SK-N-SH treated with all-trans-retinoic acid at 6 μM for 48 hours (cell line): ENCODE measurements at regions not wholly inside any gene's neighbourhood (a gene's known extent, or its start where the extent isn't known, plus 50 kb on each side); places are given as distances from the start of the nearest gene placed in this dataset.

Experiments used
- ATAC-seq: fragments of 200-7000 bp; cut with Tn5 transposase; 3 replicates; pipeline ENCODE4 v1.9.1; 2020; ENCODE audit warnings: mild to moderate bottlenecking, moderate library complexity
- ARNTL ChIP-seq: fragments of 450-650 bp; formaldehyde crosslinking; IDR thresholded peaks from 2 replicates; pipeline ENCODE4 v1.5.0; 2020; ENCODE audit warnings: low read depth, mild to moderate bottlenecking, moderate library complexity, borderline replicate concordance
- GLIS3 ChIP-seq: fragments of 250-450 bp; sonication (Bioruptor Pico); IDR thresholded peaks from 2 replicates; pipeline ENCODE4 v1.5.0; 2020; ENCODE audit warnings: mild to moderate bottlenecking, moderate library complexity
- ISL1 ChIP-seq: fragments of 250-450 bp; sonication (Bioruptor Pico); IDR thresholded peaks from 2 replicates; pipeline ENCODE4 v2.1.2; 2022; ENCODE audit warnings: mild to moderate bottlenecking, moderate library complexity
- OSR1 ChIP-seq: fragments of 250-450 bp; sonication (Bioruptor Pico); IDR thresholded peaks from 2 replicates; pipeline ENCODE4 v1.8.0; 2022; ENCODE audit warnings: moderate library complexity, mild to moderate bottlenecking, inconsistent platforms
- PATZ1 ChIP-seq: fragments of 250-450 bp; sonication (Bioruptor Pico); IDR thresholded peaks from 2 replicates; pipeline ENCODE4 v1.8.0; 2020; ENCODE audit warnings: mild to moderate bottlenecking, moderate library complexity, borderline replicate concordance
- PPARA ChIP-seq: fragments of 250-450 bp; sonication (Bioruptor Pico); IDR thresholded peaks from 2 replicates; pipeline ENCODE4 v1.5.0; 2020; ENCODE audit warnings: mild to moderate bottlenecking, borderline replicate concordance
- RARB ChIP-seq: fragments of 250-450 bp; sonication (Bioruptor Pico); IDR thresholded peaks from 2 replicates; pipeline ENCODE4 v1.8.0; 2021; ENCODE audit warnings: mild to moderate bottlenecking, moderate library complexity
- SNAI2 ChIP-seq: fragments of 250-450 bp; sonication (Bioruptor Pico); IDR thresholded peaks from 2 replicates; pipeline ENCODE4 v1.5.0; 2020; ENCODE audit warnings: mild to moderate bottlenecking, moderate library complexity
- TOX ChIP-seq: fragments of 250-450 bp; sonication (Bioruptor Pico); IDR thresholded peaks from 2 replicates; pipeline ENCODE4 v1.8.0; 2021; ENCODE audit warnings: mild to moderate bottlenecking, moderate library complexity, borderline replicate concordance
- ZFP3 ChIP-seq: fragments of 250-450 bp; sonication (Bioruptor Pico); IDR thresholded peaks from 2 replicates; pipeline ENCODE4 v1.5.0; 2020; ENCODE audit warnings: mild to moderate bottlenecking, moderate library complexity
- ZFP30 ChIP-seq: fragments of 450-650 bp; formaldehyde crosslinking; IDR thresholded peaks from 2 replicates; pipeline ENCODE4 v1.5.0; 2022; ENCODE audit warnings: mild to moderate bottlenecking, moderate library complexity
- ZNF565 ChIP-seq: fragments of 450-650 bp; formaldehyde crosslinking; conservative IDR thresholded peaks from 2 replicates; pipeline ENCODE4 v1.5.0; 2020; ENCODE audit warnings: low read depth, mild to moderate bottlenecking, moderate library complexity
- ZNF70 ChIP-seq: fragments of 450-650 bp; formaldehyde crosslinking; IDR thresholded peaks from 2 replicates; pipeline ENCODE4 v1.5.0; 2020; ENCODE audit warnings: mild to moderate bottlenecking, moderate library complexity
- TF ChIP-seq, protein P1 (sequence below): fragments of 250-450 bp; sonication (Bioruptor Pico); IDR thresholded peaks from 2 replicates; pipeline ENCODE4 v1.8.0; 2021; ENCODE audit warnings: low read depth, mild to moderate bottlenecking, moderate library complexity, borderline replicate concordance
- TF ChIP-seq, protein P2 (sequence below): fragments of 250-450 bp; sonication (Bioruptor Pico); IDR thresholded peaks from 2 replicates; pipeline ENCODE4 v1.5.1; 2020; ENCODE audit warnings: low read depth, mild to moderate bottlenecking, moderate library complexity
- TF ChIP-seq, protein P3 (sequence below): fragments of 250-450 bp; sonication (Bioruptor Pico); IDR thresholded peaks from 2 replicates; pipeline ENCODE4 v1.5.1; 2021; ENCODE audit warnings: mild to moderate bottlenecking, moderate library complexity
- TF ChIP-seq, protein P4 (sequence below): fragments of 250-450 bp; sonication (Bioruptor Pico); IDR thresholded peaks from 2 replicates; pipeline ENCODE4 v1.5.0; 2020; ENCODE audit warnings: mild to moderate bottlenecking, moderate library complexity

- no peak for ATAC-seq
- TF ChIP-seq ZNF70 (CRISPR knock-in tag) (no peak), ARNTL (CRISPR knock-in tag) (no peak), TOX (CRISPR knock-in tag) (no peak), ISL1 (CRISPR knock-in tag) (no peak), RARB (CRISPR knock-in tag) (no peak), GLIS3 (CRISPR knock-in tag) (no peak), ZFP30 (CRISPR knock-in tag) (no peak), ZFP3 (CRISPR knock-in tag) (no peak), PATZ1 (CRISPR knock-in tag) (no peak), ZNF565 (CRISPR knock-in tag) (no peak), SNAI2 (CRISPR knock-in tag) (no peak)
- TF ChIP-seq, protein P1, sequence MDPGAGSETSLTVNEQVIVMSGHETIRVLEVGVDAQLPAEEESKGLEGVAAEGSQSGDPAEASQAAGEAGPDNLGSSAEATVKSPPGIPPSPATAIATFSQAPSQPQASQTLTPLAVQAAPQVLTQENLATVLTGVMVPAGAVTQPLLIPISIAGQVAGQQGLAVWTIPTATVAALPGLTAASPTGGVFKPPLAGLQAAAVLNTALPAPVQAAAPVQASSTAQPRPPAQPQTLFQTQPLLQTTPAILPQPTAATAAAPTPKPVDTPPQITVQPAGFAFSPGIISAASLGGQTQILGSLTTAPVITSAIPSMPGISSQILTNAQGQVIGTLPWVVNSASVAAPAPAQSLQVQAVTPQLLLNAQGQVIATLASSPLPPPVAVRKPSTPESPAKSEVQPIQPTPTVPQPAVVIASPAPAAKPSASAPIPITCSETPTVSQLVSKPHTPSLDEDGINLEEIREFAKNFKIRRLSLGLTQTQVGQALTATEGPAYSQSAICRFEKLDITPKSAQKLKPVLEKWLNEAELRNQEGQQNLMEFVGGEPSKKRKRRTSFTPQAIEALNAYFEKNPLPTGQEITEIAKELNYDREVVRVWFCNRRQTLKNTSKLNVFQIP (CRISPR knock-in tag): no peak
- TF ChIP-seq, protein P2, sequence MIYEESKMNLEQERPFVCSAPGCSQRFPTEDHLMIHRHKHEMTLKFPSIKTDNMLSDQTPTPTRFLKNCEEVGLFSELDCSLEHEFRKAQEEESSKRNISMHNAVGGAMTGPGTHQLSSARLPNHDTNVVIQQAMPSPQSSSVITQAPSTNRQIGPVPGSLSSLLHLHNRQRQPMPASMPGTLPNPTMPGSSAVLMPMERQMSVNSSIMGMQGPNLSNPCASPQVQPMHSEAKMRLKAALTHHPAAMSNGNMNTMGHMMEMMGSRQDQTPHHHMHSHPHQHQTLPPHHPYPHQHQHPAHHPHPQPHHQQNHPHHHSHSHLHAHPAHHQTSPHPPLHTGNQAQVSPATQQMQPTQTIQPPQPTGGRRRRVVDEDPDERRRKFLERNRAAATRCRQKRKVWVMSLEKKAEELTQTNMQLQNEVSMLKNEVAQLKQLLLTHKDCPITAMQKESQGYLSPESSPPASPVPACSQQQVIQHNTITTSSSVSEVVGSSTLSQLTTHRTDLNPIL: no peak
- TF ChIP-seq, protein P3, sequence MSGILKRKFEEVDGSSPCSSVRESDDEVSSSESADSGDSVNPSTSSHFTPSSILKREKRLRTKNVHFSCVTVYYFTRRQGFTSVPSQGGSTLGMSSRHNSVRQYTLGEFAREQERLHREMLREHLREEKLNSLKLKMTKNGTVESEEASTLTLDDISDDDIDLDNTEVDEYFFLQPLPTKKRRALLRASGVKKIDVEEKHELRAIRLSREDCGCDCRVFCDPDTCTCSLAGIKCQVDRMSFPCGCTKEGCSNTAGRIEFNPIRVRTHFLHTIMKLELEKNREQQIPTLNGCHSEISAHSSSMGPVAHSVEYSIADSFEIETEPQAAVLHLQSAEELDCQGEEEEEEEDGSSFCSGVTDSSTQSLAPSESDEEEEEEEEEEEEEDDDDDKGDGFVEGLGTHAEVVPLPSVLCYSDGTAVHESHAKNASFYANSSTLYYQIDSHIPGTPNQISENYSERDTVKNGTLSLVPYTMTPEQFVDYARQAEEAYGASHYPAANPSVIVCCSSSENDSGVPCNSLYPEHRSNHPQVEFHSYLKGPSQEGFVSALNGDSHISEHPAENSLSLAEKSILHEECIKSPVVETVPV: no peak
- TF ChIP-seq, protein P4, sequence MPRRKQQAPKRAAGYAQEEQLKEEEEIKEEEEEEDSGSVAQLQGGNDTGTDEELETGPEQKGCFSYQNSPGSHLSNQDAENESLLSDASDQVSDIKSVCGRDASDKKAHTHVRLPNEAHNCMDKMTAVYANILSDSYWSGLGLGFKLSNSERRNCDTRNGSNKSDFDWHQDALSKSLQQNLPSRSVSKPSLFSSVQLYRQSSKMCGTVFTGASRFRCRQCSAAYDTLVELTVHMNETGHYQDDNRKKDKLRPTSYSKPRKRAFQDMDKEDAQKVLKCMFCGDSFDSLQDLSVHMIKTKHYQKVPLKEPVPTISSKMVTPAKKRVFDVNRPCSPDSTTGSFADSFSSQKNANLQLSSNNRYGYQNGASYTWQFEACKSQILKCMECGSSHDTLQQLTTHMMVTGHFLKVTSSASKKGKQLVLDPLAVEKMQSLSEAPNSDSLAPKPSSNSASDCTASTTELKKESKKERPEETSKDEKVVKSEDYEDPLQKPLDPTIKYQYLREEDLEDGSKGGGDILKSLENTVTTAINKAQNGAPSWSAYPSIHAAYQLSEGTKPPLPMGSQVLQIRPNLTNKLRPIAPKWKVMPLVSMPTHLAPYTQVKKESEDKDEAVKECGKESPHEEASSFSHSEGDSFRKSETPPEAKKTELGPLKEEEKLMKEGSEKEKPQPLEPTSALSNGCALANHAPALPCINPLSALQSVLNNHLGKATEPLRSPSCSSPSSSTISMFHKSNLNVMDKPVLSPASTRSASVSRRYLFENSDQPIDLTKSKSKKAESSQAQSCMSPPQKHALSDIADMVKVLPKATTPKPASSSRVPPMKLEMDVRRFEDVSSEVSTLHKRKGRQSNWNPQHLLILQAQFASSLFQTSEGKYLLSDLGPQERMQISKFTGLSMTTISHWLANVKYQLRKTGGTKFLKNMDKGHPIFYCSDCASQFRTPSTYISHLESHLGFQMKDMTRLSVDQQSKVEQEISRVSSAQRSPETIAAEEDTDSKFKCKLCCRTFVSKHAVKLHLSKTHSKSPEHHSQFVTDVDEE (CRISPR knock-in tag): no peak
Measured at GRCh38 chrX:16278927-16279326, 111.6 kb downstream of the MAGEB17 start.

- ATAC-seq: no peak
- TF ChIP-seq SNAI2 (CRISPR knock-in tag) (no peak), ZNF70 (CRISPR knock-in tag) (no peak), PATZ1 (CRISPR knock-in tag) (no peak), PPARA (CRISPR knock-in tag) (no peak), ZNF565 (CRISPR knock-in tag) (no peak), OSR1 (CRISPR knock-in tag) (no peak)
- TF ChIP-seq, protein P1 (CRISPR knock-in tag): no peak
Measured at GRCh38 chrX:16282209-16282608, 114.9 kb downstream of the MAGEB17 start.
